Natural killer cell (primary cell): ENCODE measurements at regions not wholly inside any gene's neighbourhood (a gene's known extent, or its start where the extent isn't known, plus 50 kb on each side); places are given as distances from the start of the nearest gene placed in this dataset.

ENCODE experiments used
- ATAC-seq, 3 donors: fragments of 150-1000 bp in 2 of 3; fragments of 200-7000 bp in 1 of 3; cut with Tn5 transposase; 1 replicate in 1 of 3; 2 replicates in 2 of 3; pipeline ENCODE4 v1.10.0; 2021; ENCODE audit warnings: mild to moderate bottlenecking in 2 of 3, moderate library complexity in 2 of 3
- DNase-seq, 2 donors: peaks; one replicate each; pipeline versions ENCODE4 v3.0.0 to v3.0.0-alpha.2; 2013 to 2021; ENCODE audit warnings: mixed read lengths in 1 of 2
- H3K27ac ChIP-seq: one replicate; pipeline ENCODE4 v1.5.1; 2013; ENCODE audit warnings: mild to moderate bottlenecking, low read length
- H3K27me3 ChIP-seq: one replicate; pipeline ENCODE4 v1.6.1; 2013; ENCODE audit warnings: low read length; ENCODE audit not compliant: control insufficient read depth, insufficient read depth
- H3K36me3 ChIP-seq: one replicate; pipeline ENCODE4 v1.6.1; 2013; ENCODE audit warnings: low read length; ENCODE audit not compliant: control insufficient read depth, insufficient read depth
- H3K4me1 ChIP-seq: one replicate; pipeline ENCODE4 v1.6.1; 2013; ENCODE audit warnings: low read length; ENCODE audit not compliant: control insufficient read depth, insufficient read depth
- H3K4me3 ChIP-seq: one replicate; pipeline ENCODE4 v1.5.1; 2013; ENCODE audit warnings: low read length
- H3K9me3 ChIP-seq: one replicate; pipeline ENCODE4 v1.6.1; 2013; ENCODE audit warnings: low read length; ENCODE audit not compliant: control insufficient read depth, insufficient read depth
- H3K27ac Mint-ChIP-seq, 2 donors: one replicate each; pipeline ENCODE4 v1.8.0; 2022; ENCODE audit warnings: mild to moderate bottlenecking in 2 of 2, mixed read lengths in 2 of 2, moderate library complexity in 1 of 2
- H3K27me3 Mint-ChIP-seq, 2 donors: one replicate each; pipeline ENCODE4 v1.8.0; 2022; ENCODE audit warnings: low read depth in 2 of 2, mixed read lengths in 2 of 2
- H3K36me3 Mint-ChIP-seq: one replicate; pipeline ENCODE4 v1.8.0; 2022; ENCODE audit warnings: mixed read lengths
- H3K4me1 Mint-ChIP-seq, 2 donors: one replicate each; pipeline ENCODE4 v1.8.0; 2022; ENCODE audit warnings: mixed read lengths in 2 of 2
- H3K4me3 Mint-ChIP-seq: one replicate; pipeline ENCODE4 v1.8.0; 2022; ENCODE audit warnings: mild to moderate bottlenecking, moderate library complexity, mixed read lengths
- H3K9me3 Mint-ChIP-seq, 2 donors: one replicate each; pipeline ENCODE4 v1.8.0; 2022; ENCODE audit warnings: mixed read lengths in 2 of 2
- CTCF ChIP-seq: fragments of 200-600 bp; IDR thresholded peaks from one replicate; pipeline ENCODE4 v1.8.0; 2022; ENCODE audit warnings: antibody characterized with exemption
- WGBS: methylation state at CpG from one replicate; pipeline ENCODE4 v1.1.7; 2013; ENCODE audit warnings: missing lambda C conversion rate; ENCODE audit not compliant: insufficient coverage; 5-methylcytosine and 5-hydroxymethylcytosine counted together
- intact Hi-C: fragments of 100-400 bp; cut with micrococcal nuclease; formaldehyde crosslinking; loops from one replicate; pipeline ENCODE4 v1.14.2; 2022

GRCh38 chr11:19536131-19536530, 176.5 kb upstream of the NAV2 start:
- Mint-ChIP-seq H3K4me1 (no peaks in the 10 kb centered on the region), H3K27me3 (peaks cover 14 to 17% of the 10 kb centered on the region in 2 donors), H3K36me3 (no peaks in the 10 kb centered on the region), H3K4me3 (no peak overlapping the region), H3K9me3 (no peaks in the 10 kb centered on the region), H3K27ac (no peak overlapping the region)
- no peak overlapping the region for H3K4me3 ChIP-seq
- TF ChIP-seq CTCF = no peak
- H3K27ac ChIP-seq = no peak overlapping the region
- no peaks in the 10 kb centered on the region for H3K9me3 ChIP-seq
- no peaks in the 10 kb centered on the region for H3K4me1 ChIP-seq
- no peaks in the 10 kb centered on the region for H3K36me3 ChIP-seq
- DNase-seq (no peak), ATAC-seq (no peak)
- no peaks in the 10 kb centered on the region for H3K27me3 ChIP-seq
- intact Hi-C loops = no loop called here
- 90% methylated on average over 4 of the region's 4 CpGs for WGBS

- no peak for DNase-seq
- H3K27ac ChIP-seq = no peak overlapping the region
- H3K27ac Mint-ChIP-seq = no peak overlapping the region
- no peaks in the 10 kb centered on the region for H3K36me3 Mint-ChIP-seq
- H3K27me3 ChIP-seq = no peaks in the 10 kb centered on the region
- TF ChIP-seq CTCF = no peak
- no peak overlapping the region for H3K4me3 Mint-ChIP-seq
- WGBS = 83% methylated on average over 7 of the region's 7 CpGs
- intact Hi-C loops = no loop called here
- H3K27me3 Mint-ChIP-seq = peaks cover 14 to 27% of the 10 kb centered on the region in 2 donors
- H3K4me1 Mint-ChIP-seq = peaks cover 0 to under 1% of the 10 kb centered on the region in 2 donors
- no peaks in the 10 kb centered on the region for H3K36me3 ChIP-seq
- no peaks in the 10 kb centered on the region for H3K4me1 ChIP-seq
- H3K4me3 ChIP-seq = no peak overlapping the region
- ATAC-seq = no peak
- no peaks in the 10 kb centered on the region for H3K9me3 Mint-ChIP-seq
- no peaks in the 10 kb centered on the region for H3K9me3 ChIP-seq
Observed at GRCh38 chr11:19530505-19530904, 182.1 kb upstream of the NAV2 start.

GRCh38 chr11:19526119-19526518, 186.5 kb upstream of the NAV2 start:
- H3K27me3 ChIP-seq = no peaks in the 10 kb centered on the region
- no peak overlapping the region for H3K27ac ChIP-seq
- Mint-ChIP-seq H3K4me1 (peaks cover 0 to 5% of the 10 kb centered on the region in 2 donors), H3K9me3 (no peaks in the 10 kb centered on the region), H3K27ac (no peak overlapping the region), H3K36me3 (no peaks in the 10 kb centered on the region), H3K4me3 (no peak overlapping the region), H3K27me3 (peaks cover 9 to 29% of the 10 kb centered on the region in 2 donors)
- ATAC-seq (no peak), DNase-seq (no peak)
- H3K4me3 ChIP-seq = no peak overlapping the region
- no peaks in the 10 kb centered on the region for H3K36me3 ChIP-seq
- no peak for TF ChIP-seq CTCF
- WGBS = 92% methylated on average over 1 of the region's 2 CpGs
- intact Hi-C loops = no loop called here
- no peaks in the 10 kb centered on the region for H3K4me1 ChIP-seq
- H3K9me3 ChIP-seq = no peaks in the 10 kb centered on the region

GRCh38 chr11:19525714-19526113, 186.9 kb upstream of the NAV2 start:
- no peak for TF ChIP-seq CTCF
- H3K36me3 Mint-ChIP-seq = no peaks in the 10 kb centered on the region

More at GRCh38 chr11:19525714-19526113, 186.9 kb upstream of the NAV2 start:
- Mint-ChIP-seq H3K4me1 (peaks cover 0 to 5% of the 10 kb centered on the region in 2 donors), H3K27ac (no peak overlapping the region), H3K27me3 (peaks cover 9 to 29% of the 10 kb centered on the region in 2 donors), H3K9me3 (no peaks in the 10 kb centered on the region), H3K4me3 (no peak overlapping the region)
- ATAC-seq (no peak), DNase-seq (no peak)
- WGBS = 85% methylated on average over 5 of the region's 5 CpGs
- Histone ChIP-seq H3K36me3 (no peaks in the 10 kb centered on the region), H3K4me1 (no peaks in the 10 kb centered on the region), H3K27me3 (no peaks in the 10 kb centered on the region), H3K27ac (no peak overlapping the region), H3K4me3 (no peak overlapping the region), H3K9me3 (no peaks in the 10 kb centered on the region)
- intact Hi-C loops = no loop called here
